ENCODE measurements at regions not wholly inside any gene's neighbourhood (a gene's known extent, or its start where the extent isn't known, plus 50 kb on each side); places are given as distances from the start of the nearest gene placed in this dataset.

GRCh38 chr11:106278391-106278790 is 200.9 kb downstream of the AASDHPPT start:
- intact Hi-C loops (cut with micrococcal nuclease; ENCODE audit: unreplicated experiment): no loop called here
- TF ChIP-seq CTCF (conservative IDR thresholded peaks at IDR 0.05; ENCODE audit: low read depth, low read length) (no peak), EZH2 (IDR thresholded peaks at IDR 0.05; ENCODE audit: borderline replicate concordance, low read depth, low read length, poor library complexity, severe bottlenecking) (no peak)
- no peaks in the 10 kb centered on the region for H3K9me3 ChIP-seq (ENCODE audit: low read depth, low read length, poor library complexity, severe bottlenecking)
- no TSS peak for BruUV-seq (replicated peaks)
- H3K4me1 ChIP-seq (ENCODE audit: insufficient read depth, low read length, poor library complexity, severe bottlenecking): no peaks in the 10 kb centered on the region
- POLR2A ChIA-PET (ENCODE audit: low non-redundant PET): no interaction called here
- H3K4me3 ChIP-seq (ENCODE audit: low read depth, low read length, poor library complexity, severe bottlenecking): no peak overlapping the region
- no peak for DNase-seq (ENCODE audit: low spot score)
- no peaks in the 10 kb centered on the region for H3K27me3 ChIP-seq (replicated peaks; ENCODE audit: insufficient read depth, low read depth, low read length, poor library complexity)
- CTCF ChIA-PET: no interaction called here
- no peak overlapping the region for H3K27ac ChIP-seq (ENCODE audit: low read depth, low read length, poor library complexity, severe bottlenecking)
- no peaks in the 10 kb centered on the region for H3K36me3 ChIP-seq (ENCODE audit: insufficient read depth, low read length, poor library complexity, severe bottlenecking)

- BruUV-seq (replicated peaks): no TSS peak
- TF ChIP-seq CTCF (conservative IDR thresholded peaks at IDR 0.05; ENCODE audit: low read depth, low read length): no peak
- no peak for TF ChIP-seq EZH2 (IDR thresholded peaks at IDR 0.05; ENCODE audit: borderline replicate concordance, low read depth, low read length, poor library complexity, severe bottlenecking)
- Histone ChIP-seq H3K9me3 (ENCODE audit: low read depth, low read length, poor library complexity, severe bottlenecking) (no peaks in the 10 kb centered on the region), H3K4me3 (ENCODE audit: low read depth, low read length, poor library complexity, severe bottlenecking) (no peak overlapping the region), H3K27me3 (replicated peaks; ENCODE audit: insufficient read depth, low read depth, low read length, poor library complexity) (no peaks in the 10 kb centered on the region), H3K4me1 (ENCODE audit: insufficient read depth, low read length, poor library complexity, severe bottlenecking) (no peaks in the 10 kb centered on the region), H3K27ac (ENCODE audit: low read depth, low read length, poor library complexity, severe bottlenecking) (no peak overlapping the region), H3K36me3 (ENCODE audit: insufficient read depth, low read length, poor library complexity, severe bottlenecking) (no peaks in the 10 kb centered on the region)
- no peak for DNase-seq (ENCODE audit: low spot score)
- intact Hi-C loops (cut with micrococcal nuclease; ENCODE audit: unreplicated experiment): no loop called here
- POLR2A ChIA-PET (ENCODE audit: low non-redundant PET): no interaction called here
- CTCF ChIA-PET: no interaction called here
Observed at GRCh38 chr11:106280036-106280435, 202.6 kb downstream of the AASDHPPT start.

- Histone ChIP-seq H3K27me3 (replicated peaks; ENCODE audit: insufficient read depth, low read depth, low read length, poor library complexity) (no peaks in the 10 kb centered on the region), H3K4me1 (ENCODE audit: insufficient read depth, low read length, poor library complexity, severe bottlenecking) (no peaks in the 10 kb centered on the region), H3K4me3 (ENCODE audit: low read depth, low read length, poor library complexity, severe bottlenecking) (no peak overlapping the region), H3K36me3 (ENCODE audit: insufficient read depth, low read length, poor library complexity, severe bottlenecking) (no peaks in the 10 kb centered on the region), H3K27ac (ENCODE audit: low read depth, low read length, poor library complexity, severe bottlenecking) (no peak overlapping the region), H3K9me3 (ENCODE audit: low read depth, low read length, poor library complexity, severe bottlenecking) (no peaks in the 10 kb centered on the region)
- DNase-seq (ENCODE audit: low spot score): no peak
- CTCF ChIA-PET: no interaction called here
- POLR2A ChIA-PET (ENCODE audit: low non-redundant PET): no interaction called here
- no TSS peak for BruUV-seq (replicated peaks)
- intact Hi-C loops (cut with micrococcal nuclease; ENCODE audit: unreplicated experiment): no loop called here
- no peak for TF ChIP-seq CTCF (conservative IDR thresholded peaks at IDR 0.05; ENCODE audit: low read depth, low read length)
- TF ChIP-seq EZH2 (IDR thresholded peaks at IDR 0.05; ENCODE audit: borderline replicate concordance, low read depth, low read length, poor library complexity, severe bottlenecking): no peak
Observed at GRCh38 chr11:106281455-106282173, 204.2 kb downstream of the AASDHPPT start.

Data from A673 (cell line).